ENCODE measurements at regions not wholly inside any gene's neighbourhood (a gene's known extent, or its start where the extent isn't known, plus 50 kb on each side); places are given as distances from the start of the nearest gene placed in this dataset.

DNA sequence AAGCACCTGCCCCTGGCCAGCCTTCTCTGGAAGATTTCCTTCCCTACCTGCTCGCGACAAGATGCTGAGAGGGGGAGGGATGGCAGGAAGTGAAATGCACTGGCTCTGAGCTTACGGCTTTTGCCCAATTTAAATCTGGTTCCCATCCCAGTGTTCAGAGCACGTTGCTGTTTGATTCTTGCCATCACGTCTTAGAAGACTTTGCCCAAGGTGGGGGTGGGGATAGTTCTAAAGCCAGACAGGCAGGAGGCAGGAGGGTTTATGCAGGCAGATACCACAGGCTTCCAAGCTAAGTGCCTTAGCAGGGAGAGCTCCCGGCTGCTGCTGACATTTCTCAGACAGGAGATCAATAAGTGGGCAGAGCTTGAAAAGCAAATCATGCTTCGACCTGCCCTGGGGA is 393.9 kb downstream of the MID1IP1 start:
- H3K4me3 ChIP-seq (ENCODE audit: low read depth, low read length), result no peak overlapping the region
- ChIA-PET POLR2A (no interaction called here), CTCF (no interaction called here)

DNA sequence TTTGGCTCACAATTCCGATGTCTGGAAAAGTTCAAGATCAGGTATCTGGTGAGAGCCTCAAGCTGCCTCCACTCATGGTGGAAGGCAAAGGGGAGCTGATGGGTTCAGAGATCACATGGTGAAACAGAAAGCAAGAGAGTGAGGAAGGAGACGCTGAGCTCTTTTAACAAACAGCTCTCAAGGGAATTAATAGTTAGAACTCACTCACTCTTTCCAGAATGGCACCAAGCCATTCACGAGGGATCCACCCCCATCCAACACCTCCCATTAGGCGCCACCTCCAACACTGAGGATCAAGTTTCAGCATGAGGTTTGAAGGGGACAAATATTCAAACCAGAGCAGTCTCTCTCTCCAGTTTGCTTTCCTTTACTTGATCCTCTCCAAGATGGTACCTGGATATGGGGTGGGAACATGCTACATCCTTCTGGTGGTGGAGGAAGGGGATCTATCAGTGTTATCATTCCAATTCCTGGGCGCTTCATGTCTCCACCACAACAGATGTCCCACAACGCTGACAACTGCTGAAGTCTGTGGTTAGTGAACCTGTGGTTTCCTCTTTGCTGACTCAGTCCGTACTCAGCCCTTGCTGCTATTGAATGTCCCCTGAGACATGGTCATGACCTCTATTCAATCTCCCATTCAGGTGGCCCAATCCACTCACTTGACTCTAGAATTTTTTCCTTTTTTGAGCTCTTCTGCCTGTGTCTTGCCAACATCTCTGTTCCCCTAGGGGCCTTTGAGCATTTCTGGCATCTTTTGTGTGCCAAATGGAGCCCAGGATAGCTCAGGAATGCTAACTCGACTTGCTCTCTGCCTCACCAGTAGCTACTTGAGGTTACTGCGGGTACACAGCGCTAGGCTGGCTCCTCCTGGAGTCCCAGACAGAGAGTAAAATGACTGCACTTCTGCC is 395.2 kb downstream of the MID1IP1 start:
- POLR2A ChIA-PET, result no interaction called here

More for the DNA sequence above, 393.9 kb downstream of the MID1IP1 start:
- TF ChIP-seq, protein P1, sequence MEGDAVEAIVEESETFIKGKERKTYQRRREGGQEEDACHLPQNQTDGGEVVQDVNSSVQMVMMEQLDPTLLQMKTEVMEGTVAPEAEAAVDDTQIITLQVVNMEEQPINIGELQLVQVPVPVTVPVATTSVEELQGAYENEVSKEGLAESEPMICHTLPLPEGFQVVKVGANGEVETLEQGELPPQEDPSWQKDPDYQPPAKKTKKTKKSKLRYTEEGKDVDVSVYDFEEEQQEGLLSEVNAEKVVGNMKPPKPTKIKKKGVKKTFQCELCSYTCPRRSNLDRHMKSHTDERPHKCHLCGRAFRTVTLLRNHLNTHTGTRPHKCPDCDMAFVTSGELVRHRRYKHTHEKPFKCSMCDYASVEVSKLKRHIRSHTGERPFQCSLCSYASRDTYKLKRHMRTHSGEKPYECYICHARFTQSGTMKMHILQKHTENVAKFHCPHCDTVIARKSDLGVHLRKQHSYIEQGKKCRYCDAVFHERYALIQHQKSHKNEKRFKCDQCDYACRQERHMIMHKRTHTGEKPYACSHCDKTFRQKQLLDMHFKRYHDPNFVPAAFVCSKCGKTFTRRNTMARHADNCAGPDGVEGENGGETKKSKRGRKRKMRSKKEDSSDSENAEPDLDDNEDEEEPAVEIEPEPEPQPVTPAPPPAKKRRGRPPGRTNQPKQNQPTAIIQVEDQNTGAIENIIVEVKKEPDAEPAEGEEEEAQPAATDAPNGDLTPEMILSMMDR (IDR thresholded peaks at IDR 0.05; ENCODE audit: insufficient read depth, low read length, missing control alignments), result no peak
- DNase-seq (ENCODE audit: low read depth, low spot score), result no peak

DNA sequence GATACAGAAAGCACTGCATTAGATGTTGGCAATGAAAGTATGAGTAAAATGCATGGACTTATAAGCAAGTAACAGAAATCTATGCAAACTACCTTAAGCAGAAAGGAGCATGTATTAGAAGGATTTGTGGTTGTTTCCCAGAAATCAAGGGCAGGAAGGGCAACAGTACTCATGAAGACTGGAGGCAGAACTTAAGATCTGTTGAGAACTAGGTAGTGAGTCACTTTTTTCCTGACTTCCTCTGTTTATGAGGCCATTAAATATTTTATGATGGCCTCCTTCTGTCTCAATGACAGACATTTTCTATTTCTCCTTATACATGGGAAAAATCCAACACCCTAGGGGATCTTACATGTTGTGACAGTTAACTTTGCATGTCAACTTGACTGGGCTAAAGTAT is 398.2 kb downstream of the MID1IP1 start:
- ChIA-PET POLR2A (no interaction called here), CTCF (no interaction called here)
- no peak for DNase-seq (ENCODE audit: low read depth, low spot score)
- TF ChIP-seq, protein P1 (IDR thresholded peaks at IDR 0.05; ENCODE audit: insufficient read depth, low read length, missing control alignments), result no peak
- H3K4me3 ChIP-seq (ENCODE audit: low read depth, low read length), result no peak overlapping the region

More for the DNA sequence above, 395.2 kb downstream of the MID1IP1 start:
- TF ChIP-seq, protein P1 (IDR thresholded peaks at IDR 0.05; ENCODE audit: insufficient read depth, low read length, missing control alignments), result no peak
- DNase-seq (ENCODE audit: low read depth, low spot score), result no peak
- no peak overlapping the region for H3K4me3 ChIP-seq (ENCODE audit: low read depth, low read length)
- CTCF ChIA-PET, result no interaction called here

DNA sequence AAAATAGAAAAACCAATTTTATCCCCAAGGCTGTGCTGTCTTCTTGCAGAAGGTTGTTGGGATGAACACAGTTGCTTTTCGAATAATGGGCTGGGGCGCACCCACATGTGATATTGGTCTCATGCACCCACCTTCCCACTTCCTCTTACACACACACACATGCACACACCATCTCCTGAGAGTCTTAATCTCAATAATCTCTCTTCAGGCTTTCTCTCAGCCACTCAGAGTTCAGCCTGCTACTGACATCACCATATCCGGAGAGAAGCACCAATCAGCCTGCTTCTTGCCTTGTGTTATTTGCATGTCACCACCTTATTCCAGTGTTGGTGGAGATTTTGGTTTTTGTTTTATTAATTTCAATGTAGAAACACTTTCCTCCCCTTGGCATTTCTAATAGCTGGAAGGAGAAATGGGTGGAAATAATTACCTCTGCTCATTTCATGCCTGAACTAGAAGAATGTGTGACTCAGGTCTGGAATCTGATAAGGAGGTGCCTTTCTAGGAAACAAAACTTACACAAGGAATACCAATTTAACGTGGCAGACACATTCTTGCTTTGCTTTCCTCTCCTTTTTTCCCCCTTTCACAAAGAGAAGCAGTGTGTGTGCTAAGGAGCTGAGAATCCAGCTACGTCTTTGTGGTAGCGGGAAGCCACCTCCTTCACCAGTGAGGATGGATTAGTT is 400.2 kb downstream of the MID1IP1 start:
- TF ChIP-seq, protein P1 (IDR thresholded peaks at IDR 0.05; ENCODE audit: insufficient read depth, low read length, missing control alignments), result no peak
- H3K4me3 ChIP-seq (ENCODE audit: low read depth, low read length), result no peak overlapping the region
- no peak for DNase-seq (ENCODE audit: low read depth, low spot score)
- ChIA-PET POLR2A (no interaction called here), CTCF (no interaction called here)

DNA sequence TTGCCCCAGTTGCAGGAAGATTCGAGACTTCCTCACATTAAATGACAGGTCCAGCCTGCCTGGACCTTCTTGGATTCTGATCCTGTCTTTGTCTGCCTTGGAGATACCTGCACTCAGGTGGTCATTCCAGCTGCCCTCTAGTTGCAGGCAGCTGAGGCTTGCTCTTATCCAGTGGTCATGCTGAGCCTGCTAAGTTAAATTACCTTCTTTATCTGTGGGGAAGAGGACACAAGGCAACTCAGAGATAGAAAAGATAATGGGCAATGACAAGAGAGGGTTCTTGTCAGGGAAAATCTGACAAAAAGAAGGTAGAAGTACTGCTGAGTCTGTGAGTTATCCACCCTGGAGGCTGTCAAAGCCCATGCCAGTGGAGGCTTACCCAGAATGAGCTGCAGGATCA is 401.4 kb downstream of the MID1IP1 start:
- no peak overlapping the region for H3K4me3 ChIP-seq (ENCODE audit: low read depth, low read length)
- POLR2A ChIA-PET, result no interaction called here
- TF ChIP-seq, protein P1 (IDR thresholded peaks at IDR 0.05; ENCODE audit: insufficient read depth, low read length, missing control alignments), result no peak
- DNase-seq (ENCODE audit: low read depth, low spot score), result no peak
- CTCF ChIA-PET, result no interaction called here

DNA sequence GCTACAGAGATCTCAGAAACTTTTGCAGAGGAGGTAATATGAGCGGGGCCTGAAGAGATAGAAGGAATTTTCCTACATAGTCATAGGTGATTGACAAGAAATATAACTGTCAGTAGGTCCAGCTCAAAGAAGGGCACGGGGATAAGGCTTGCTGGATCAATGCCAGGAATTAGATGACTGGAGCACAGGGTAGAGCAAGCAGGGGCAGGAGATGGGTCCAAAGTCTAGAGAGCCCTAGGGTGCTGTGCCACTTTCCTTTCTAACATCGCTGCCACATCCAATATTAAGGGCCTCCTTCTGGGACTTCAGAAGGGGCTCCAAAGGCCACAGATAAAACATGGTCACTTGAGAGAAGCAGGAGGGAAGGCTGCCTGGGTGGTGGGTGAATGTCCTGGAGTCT is 402.2 kb downstream of the MID1IP1 start:
- TF ChIP-seq, protein P1 (IDR thresholded peaks at IDR 0.05; ENCODE audit: insufficient read depth, low read length, missing control alignments), result no peak
- DNase-seq (ENCODE audit: low read depth, low spot score), result no peak
- ChIA-PET POLR2A (no interaction called here), CTCF (no interaction called here)
- H3K4me3 ChIP-seq (ENCODE audit: low read depth, low read length), result no peak overlapping the region
